GM10266 (cell line): ENCODE measurements at regions not wholly inside any gene's neighbourhood (a gene's known extent, or its start where the extent isn't known, plus 50 kb on each side); places are given as distances from the start of the nearest gene placed in this dataset.
"Not testable (repeated sequence)": the region's sequence is repeated elsewhere in the genome, so short reads cannot be mapped to it uniquely, and the experiment has no call there.

Experiments used
- DNase-seq: peaks from one replicate; pipeline ENCODE4 v3.0.0; 2012; ENCODE audit errors: extremely low spot score
- CTCF ChIP-seq: IDR thresholded peaks from 2 replicates; pipeline ENCODE4 v1.5.1; 2012; ENCODE audit warnings: mild to moderate bottlenecking, low read depth; ENCODE audit not compliant: control insufficient read depth, insufficient read depth; ENCODE audit errors: missing control alignments

DNA sequence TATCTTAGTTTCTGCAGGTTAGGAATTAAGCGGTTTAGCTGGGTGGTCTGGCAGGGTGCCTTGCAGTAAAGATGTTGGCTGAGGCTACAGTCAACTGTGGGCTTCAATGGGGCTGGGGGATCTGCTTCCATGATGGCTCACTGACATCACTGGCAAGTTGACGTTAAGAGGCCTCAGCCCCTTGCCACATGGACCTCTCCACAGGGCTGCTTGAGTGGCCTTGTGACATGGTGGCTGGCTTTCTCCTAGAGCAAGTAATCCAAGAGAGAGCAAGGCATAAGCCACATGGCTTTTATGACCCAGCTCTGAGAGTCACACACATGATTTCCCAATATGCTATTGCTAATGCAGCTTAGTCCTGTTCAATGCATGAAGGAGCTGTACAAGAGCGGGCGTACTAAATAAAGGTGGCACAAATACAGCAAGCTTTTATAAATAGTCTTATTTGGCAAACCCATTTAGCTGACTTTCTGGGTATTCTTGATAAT lies 109.1 kb downstream of the SEPTIN7 start:
- TF ChIP-seq CTCF: no peak
- DNase-seq: no peak

DNA sequence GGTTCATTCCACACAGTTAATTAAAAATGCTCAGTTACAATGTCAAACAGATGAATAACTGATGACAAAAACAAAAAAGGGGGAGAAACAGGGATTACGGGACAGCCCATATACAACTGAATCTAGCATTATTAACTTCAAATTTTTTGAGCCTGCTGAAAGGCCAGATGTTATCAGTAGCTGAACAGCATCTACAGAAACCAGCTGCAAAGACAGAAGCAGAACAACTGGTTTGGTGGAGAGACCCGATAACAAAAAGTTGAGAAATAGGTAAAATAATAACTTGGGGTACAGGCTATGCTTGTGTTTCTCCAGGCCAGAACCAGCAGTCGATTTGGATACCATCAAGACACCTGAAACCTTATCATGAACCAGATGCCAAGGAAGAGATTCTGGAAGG lies 109.8 kb downstream of the SEPTIN7 start:
- not testable (repeated sequence) for DNase-seq

GRCh38 chr7:35913350-35913749 lies 112.5 kb downstream of the SEPTIN7 start:
- not testable (repeated sequence) for DNase-seq

GRCh38 chr7:35914214-35914613 lies 113.4 kb downstream of the SEPTIN7 start:
- DNase-seq: not testable (repeated sequence)

- DNase-seq: not testable (repeated sequence)
Measured at GRCh38 chr7:35915247-35915955, 114.5 kb downstream of the SEPTIN7 start.

GRCh38 chr7:35918217-35918616 lies 117.4 kb downstream of the SEPTIN7 start:
- DNase-seq: not testable (repeated sequence)

GRCh38 chr7:35919607-35920006 lies 118.8 kb downstream of the SEPTIN7 start:
- not testable (repeated sequence) for DNase-seq

- not testable (repeated sequence) for DNase-seq
Measured at GRCh38 chr7:35921338-35921737, 120.5 kb downstream of the SEPTIN7 start.

GRCh38 chr7:35924668-35925067 lies 123.8 kb downstream of the SEPTIN7 start:
- not testable (repeated sequence) for DNase-seq

DNA sequence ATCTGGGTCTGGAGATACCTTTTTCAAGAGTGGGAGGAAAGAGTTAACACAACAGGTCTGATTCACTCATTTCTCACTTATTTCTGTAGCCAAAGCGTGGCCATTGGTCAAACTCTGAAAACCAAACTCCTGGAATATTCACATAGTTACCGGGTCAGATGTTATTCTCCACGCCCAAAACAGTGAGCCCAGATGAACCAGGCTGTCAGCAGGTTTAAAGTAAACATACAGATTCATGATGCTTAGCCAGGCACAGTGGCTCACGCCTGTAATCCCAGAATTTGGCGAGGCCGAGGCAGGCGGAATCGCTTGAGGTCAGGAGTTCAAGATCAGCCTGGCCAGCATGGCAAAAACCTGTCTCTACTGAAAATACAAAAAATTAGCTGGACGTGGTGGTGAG lies 126.1 kb downstream of the SEPTIN7 start:
- not testable (repeated sequence) for DNase-seq

DNA sequence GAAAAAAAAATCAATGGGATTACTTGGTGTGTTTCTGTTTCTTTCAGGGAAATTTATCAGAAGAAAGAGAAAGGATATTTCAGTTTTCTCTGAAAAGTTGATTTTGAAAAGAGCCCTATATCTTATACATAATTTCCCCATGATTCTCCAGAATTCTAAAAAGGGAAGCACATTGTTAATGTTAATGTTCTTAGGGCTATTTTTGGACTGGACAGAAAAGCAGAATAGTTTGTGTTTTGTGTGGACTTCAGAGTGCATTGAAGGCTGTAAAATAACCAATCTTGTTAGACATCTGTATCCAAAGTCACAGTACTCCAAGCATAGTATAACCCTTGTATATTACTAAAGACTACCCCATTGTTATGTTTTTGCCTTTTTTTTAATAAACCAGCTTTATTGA lies 130.3 kb downstream of the SEPTIN7 start:
- DNase-seq: not testable (repeated sequence)

DNA sequence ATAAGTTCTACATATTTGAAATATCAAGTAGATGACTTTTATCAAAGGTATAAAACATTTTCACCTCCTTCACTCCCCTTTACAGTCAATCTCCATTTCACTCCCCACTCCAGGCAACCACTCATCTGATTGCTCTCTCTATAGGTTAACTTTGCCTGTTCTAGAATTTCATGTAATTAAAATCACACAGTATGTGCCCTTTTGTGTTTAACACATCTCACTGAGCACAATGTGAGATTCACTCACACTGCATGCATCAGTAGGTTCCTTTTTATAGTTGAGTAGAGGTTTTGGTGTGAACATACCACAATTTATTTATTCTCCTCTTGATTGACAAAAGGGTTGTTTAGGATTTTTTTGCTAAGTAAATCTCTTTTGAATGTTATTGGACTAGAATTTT lies 130.7 kb downstream of the SEPTIN7 start:
- not testable (repeated sequence) for DNase-seq

DNA sequence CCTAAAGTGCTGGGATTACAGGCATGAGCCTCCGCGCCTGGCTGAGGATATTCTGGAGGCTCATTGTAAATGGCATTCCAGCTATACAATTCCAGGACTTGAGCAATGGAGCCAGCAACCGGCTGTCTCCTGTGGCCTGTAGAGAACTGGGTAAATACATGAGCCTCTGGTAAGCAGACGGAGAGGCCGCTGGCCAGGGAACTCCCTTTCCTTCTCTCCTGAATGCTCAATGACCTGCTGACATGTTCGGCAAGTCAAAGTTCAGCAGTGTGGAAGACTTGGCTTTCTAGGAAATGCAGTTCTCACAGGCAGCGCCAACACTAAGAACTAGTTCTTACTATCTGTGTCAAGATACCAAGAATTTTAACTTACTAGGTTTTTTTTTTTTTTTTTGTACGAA lies 139.8 kb downstream of the SEPTIN7 start:
- DNase-seq: not testable (repeated sequence)

GRCh38 chr7:35945621-35946020 lies 144.8 kb downstream of the SEPTIN7 start:
- not testable (repeated sequence) for DNase-seq

GRCh38 chr7:35955735-35956134 lies 154.9 kb downstream of the SEPTIN7 start:
- DNase-seq: not testable (repeated sequence)

- DNase-seq: not testable (repeated sequence)
Measured at GRCh38 chr7:35956988-35957387, 156.1 kb downstream of the SEPTIN7 start.

DNA sequence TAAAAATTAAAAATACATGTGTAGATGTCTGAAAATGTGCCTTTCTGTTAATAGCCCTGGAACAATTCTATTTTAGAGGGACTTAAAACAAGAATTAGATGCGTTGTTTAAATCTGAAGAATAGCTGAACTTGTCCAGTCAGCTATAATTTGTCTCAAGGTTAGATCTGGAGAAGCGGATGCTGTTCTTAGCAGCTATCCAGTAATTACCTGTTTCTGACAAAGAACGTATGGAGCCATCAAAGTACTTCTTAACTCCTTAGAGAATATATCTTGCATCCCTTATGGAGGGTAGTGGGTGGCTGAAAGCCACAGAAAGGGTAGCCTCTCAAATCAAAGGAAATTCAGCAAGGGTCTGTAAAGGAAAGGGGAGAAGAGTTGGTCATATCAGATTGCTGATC lies 160.4 kb downstream of the SEPTIN7 start:
- not testable (repeated sequence) for DNase-seq

DNA sequence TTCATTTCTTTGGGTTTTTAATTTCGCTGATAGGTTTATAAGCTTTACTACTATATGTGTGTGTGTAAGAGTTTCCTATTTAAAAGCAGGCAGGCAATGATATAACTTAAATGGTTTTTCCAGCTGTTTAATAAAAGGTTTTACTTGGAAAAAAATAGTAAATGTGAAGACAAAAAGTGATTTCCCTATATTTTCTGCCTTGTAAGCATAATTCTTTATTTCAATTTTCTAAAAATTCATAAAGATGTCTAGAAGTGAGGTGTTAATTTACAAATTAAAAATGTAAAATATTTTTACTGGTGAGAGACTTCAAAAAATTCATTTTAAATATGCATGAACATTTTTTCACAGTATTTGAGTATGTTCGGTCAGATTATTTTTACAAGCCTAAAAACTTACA lies 161.8 kb downstream of the SEPTIN7 start:
- not testable (repeated sequence) for DNase-seq
